Testis (tissue), 2 donors: ENCODE measurements at regions not wholly inside any gene's neighbourhood (a gene's known extent, or its start where the extent isn't known, plus 50 kb on each side); places are given as distances from the start of the nearest gene placed in this dataset.
A peak's percentile ranks its signal among the peaks of the same experiment; 100 is the strongest.

ENCODE experiments used
- DNase-seq: peaks from one replicate; pipeline ENCODE4 v3.0.0-alpha.2; 2019
- H3K27ac ChIP-seq, 2 donors: fragments of 200-600 bp; sonication (generic); one replicate each; pipeline ENCODE4 v1.5.1; 2019
- H3K27me3 ChIP-seq: fragments of 200-600 bp; sonication (generic); one replicate; pipeline ENCODE4 v1.5.1; 2019
- H3K36me3 ChIP-seq: fragments of 200-600 bp; sonication (generic); one replicate; pipeline ENCODE4 v1.5.1; 2017; ENCODE audit warnings: low read depth; ENCODE audit errors: missing control alignments
- H3K4me1 ChIP-seq: fragments of 200-600 bp; sonication (generic); one replicate; pipeline ENCODE4 v1.5.1; 2019
- H3K4me3 ChIP-seq, 2 donors: fragments of 200-600 bp; sonication (generic); one replicate each; pipeline ENCODE4 v1.5.1; 2017 to 2019
- H3K9me3 ChIP-seq: fragments of 200-600 bp; sonication (generic); one replicate; pipeline ENCODE4 v1.5.1; 2017
- POLR2A ChIP-seq: fragments of 450-650 bp; IDR thresholded peaks from one replicate; pipeline ENCODE4 v1.6.1; 2017; ENCODE audit warnings: antibody characterized with exemption, mild to moderate bottlenecking, moderate library complexity
- WGBS, 2 donors: methylation state at CpG; one replicate each; pipeline ENCODE4 v1.1.5; 2018; 5-methylcytosine and 5-hydroxymethylcytosine counted together
- intact Hi-C: fragments of 100-400 bp; cut with DNase I; formaldehyde crosslinking; loops from one replicate; pipeline ENCODE4 v1.15.1; 2023; ENCODE audit warnings: low total_unique reads
- TF ChIP-seq, protein P1 (sequence below), 3 experiments: fragments of 450-650 bp in 2 of 3; fragments of 200-600 bp in 1 of 3; sonication (generic) in 1 of 3; IDR thresholded peaks; one replicate each; pipeline ENCODE4 v1.5.1; 2016 to 2019; ENCODE audit warnings: antibody characterized with exemption in 3 of 3, mild to moderate bottlenecking in 2 of 3, moderate library complexity in 1 of 3

DNA sequence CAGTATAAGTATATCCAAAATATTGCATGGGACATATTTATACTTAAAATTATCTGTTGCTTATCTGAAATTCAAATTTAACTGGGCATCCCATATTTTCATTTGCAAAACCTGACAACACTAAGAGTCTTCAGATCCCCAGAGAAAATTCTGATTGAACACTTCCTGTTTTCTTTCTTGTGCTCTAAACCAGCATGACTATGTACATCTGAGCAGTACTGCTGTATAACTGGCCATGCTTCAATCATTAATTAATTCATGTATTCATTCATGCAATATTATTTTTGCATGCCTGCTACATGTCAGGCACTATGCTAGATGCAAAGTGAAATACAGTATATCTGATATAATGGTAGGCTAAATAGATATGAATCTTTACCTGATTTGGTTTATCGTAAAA is 461.2 kb downstream of the TLR4 start:
- Histone ChIP-seq H3K4me1 (no peaks in the 10 kb centered on the region), H3K9me3 (no peaks in the 10 kb centered on the region), H3K27me3 (no peaks in the 10 kb centered on the region), H3K27ac (no peak overlapping the region), H3K36me3 (no peaks in the 10 kb centered on the region), H3K4me3 (no peak overlapping the region)
- 91 to 96% methylated on average over 1 of the region's 1 CpG for WGBS, 2 donors
- no peak for TF ChIP-seq POLR2A
- TF ChIP-seq, protein P1, sequence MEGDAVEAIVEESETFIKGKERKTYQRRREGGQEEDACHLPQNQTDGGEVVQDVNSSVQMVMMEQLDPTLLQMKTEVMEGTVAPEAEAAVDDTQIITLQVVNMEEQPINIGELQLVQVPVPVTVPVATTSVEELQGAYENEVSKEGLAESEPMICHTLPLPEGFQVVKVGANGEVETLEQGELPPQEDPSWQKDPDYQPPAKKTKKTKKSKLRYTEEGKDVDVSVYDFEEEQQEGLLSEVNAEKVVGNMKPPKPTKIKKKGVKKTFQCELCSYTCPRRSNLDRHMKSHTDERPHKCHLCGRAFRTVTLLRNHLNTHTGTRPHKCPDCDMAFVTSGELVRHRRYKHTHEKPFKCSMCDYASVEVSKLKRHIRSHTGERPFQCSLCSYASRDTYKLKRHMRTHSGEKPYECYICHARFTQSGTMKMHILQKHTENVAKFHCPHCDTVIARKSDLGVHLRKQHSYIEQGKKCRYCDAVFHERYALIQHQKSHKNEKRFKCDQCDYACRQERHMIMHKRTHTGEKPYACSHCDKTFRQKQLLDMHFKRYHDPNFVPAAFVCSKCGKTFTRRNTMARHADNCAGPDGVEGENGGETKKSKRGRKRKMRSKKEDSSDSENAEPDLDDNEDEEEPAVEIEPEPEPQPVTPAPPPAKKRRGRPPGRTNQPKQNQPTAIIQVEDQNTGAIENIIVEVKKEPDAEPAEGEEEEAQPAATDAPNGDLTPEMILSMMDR (IDR thresholded peaks at IDR 0.05) = no peak
- no peak for DNase-seq
- intact Hi-C loops = no loop called here

DNA sequence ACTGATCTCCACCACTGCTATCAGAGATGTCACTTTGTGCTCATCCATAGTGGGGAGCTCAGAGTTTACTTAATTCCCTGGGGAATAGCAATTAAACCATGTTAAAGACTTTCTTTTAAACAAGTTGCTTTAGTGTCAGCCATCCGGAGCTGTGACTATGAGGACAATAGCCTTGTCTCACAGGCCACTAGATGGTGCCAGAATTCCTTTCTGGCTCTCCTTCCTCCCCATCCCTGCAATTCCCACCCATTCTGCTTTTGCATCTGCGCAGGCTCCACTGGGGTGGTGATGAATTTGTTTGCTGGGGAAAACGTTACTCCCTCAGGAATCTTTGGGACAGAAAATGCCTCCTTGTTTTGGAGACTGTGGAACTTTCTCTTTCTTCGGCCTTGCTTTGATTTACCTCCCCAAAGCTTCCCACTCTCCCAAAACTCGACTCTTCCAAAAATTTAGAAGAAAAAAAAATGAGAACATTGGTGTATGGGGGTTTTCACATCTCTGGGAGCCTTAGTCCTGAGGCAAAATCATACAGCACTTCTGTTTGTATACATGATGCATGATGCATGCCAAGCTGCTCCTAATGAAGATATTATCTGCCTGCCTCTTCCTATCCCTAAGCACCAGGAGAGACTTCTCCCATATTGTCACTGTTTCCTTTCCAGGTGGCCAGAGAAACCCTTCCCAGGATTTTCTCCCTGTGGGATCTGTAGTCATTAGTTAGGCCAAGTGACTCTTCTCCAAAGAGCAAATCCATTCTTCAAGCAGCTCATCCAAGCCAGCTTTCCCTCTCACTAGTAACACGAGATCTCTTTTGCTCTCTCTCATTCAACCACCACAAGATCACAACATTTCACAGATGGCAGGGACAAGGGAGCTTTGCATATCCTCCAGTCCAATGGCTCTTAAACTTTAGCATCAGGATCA is 466.1 kb downstream of the TLR4 start:
- Histone ChIP-seq H3K36me3 (no peaks in the 10 kb centered on the region), H3K4me1 (no peaks in the 10 kb centered on the region), H3K27ac (no peak overlapping the region), H3K27me3 (no peaks in the 10 kb centered on the region), H3K4me3 (no peak overlapping the region), H3K9me3 (no peaks in the 10 kb centered on the region)
- intact Hi-C loops = no loop called here
- TF ChIP-seq POLR2A = no peak
- TF ChIP-seq, protein P1 (IDR thresholded peaks at IDR 0.05) = peak in 2 of 3 experiments; percentile 17 to 46
- peak; percentile 54 for DNase-seq
- WGBS, 2 donors = 49 to 52% methylated on average over 6 of the region's 6 CpGs

DNA sequence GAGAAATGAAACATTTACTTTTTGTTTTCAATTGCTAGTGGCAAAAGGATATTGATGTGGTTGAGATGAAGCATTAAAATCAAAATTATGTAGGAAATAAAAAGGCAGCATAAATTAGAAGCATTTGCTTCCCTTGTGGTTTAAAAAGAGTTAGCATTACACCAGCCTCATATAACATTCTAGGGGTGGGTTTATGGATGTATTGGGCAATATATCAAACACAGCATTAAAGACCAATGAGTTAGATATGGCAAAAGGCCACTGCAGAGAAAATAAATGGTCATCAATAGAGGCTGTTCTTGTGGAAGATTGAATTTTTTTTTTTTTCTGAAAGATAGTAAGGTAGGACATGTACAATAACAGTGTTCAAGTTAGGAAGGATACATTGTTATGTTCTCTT is 473.0 kb downstream of the TLR4 start:
- no peaks in the 10 kb centered on the region for H3K36me3 ChIP-seq
- H3K27ac ChIP-seq = no peak overlapping the region
- TF ChIP-seq, protein P1 (IDR thresholded peaks at IDR 0.05) = no peak
- no peak for TF ChIP-seq POLR2A
- no peaks in the 10 kb centered on the region for H3K4me1 ChIP-seq
- DNase-seq = no peak
- H3K9me3 ChIP-seq = no peaks in the 10 kb centered on the region
- no peaks in the 10 kb centered on the region for H3K27me3 ChIP-seq
- H3K4me3 ChIP-seq = no peak overlapping the region
- intact Hi-C loops = no loop called here

DNA sequence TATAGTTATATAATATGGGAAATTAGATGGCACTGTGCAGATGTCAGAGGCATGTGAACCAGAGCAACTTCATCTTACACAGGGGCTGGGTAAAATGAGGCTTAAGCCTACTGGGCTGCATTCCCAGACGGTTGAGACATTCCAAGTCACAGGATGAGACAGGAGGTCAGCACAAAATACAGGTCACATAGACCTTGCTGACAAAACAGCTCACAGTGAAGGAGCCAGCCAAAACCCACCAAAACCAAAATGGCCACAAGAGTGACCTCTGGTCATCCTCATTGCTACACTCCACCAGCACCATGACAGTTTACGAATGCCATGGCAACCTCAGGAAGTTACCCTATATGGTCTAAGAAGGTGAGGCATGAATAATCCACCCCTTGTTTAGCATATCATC is 479.4 kb downstream of the TLR4 start:
- no peaks in the 10 kb centered on the region for H3K27me3 ChIP-seq
- H3K4me3 ChIP-seq = no peak overlapping the region
- H3K9me3 ChIP-seq = no peaks in the 10 kb centered on the region
- TF ChIP-seq POLR2A = no peak
- TF ChIP-seq, protein P1 (IDR thresholded peaks at IDR 0.05) = no peak
- H3K27ac ChIP-seq = no peak overlapping the region
- DNase-seq = no peak
- WGBS, 2 donors = 77 to 82% methylated on average over 2 of the region's 2 CpGs
- H3K4me1 ChIP-seq = no peaks in the 10 kb centered on the region
- intact Hi-C loops = no loop called here
- no peaks in the 10 kb centered on the region for H3K36me3 ChIP-seq

DNA sequence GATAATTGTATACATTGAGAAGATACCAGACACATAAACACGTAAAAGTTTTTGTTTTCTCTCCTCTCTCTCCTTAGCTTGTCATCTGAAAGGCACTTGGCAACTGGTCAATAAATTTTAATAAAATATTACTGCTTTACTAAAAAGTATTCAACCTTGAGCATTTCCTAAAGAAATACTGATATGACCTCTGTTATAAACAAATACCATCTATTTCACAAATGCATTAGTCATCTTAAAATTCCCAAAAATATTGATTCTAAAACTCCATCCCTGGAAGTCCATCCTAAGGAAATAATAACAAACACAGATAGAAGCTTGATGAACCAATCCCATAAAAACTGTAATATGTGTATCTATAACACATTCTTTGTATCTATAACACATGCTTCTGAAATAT is 483.2 kb downstream of the TLR4 start:
- 66 to 80% methylated on average over 1 of the region's 1 CpG for WGBS, 2 donors
- no peak for TF ChIP-seq POLR2A
- TF ChIP-seq, protein P1 (IDR thresholded peaks at IDR 0.05) = no peak
- intact Hi-C loops = no loop called here

More for the DNA sequence above, 483.2 kb downstream of the TLR4 start:
- Histone ChIP-seq H3K27me3 (no peaks in the 10 kb centered on the region), H3K9me3 (no peaks in the 10 kb centered on the region), H3K4me1 (no peaks in the 10 kb centered on the region), H3K36me3 (no peaks in the 10 kb centered on the region), H3K4me3 (no peak overlapping the region), H3K27ac (no peak overlapping the region)
- DNase-seq = no peak
